WERI-Rb-1 (cell line): ENCODE measurements at regions not wholly inside any gene's neighbourhood (a gene's known extent, or its start where the extent isn't known, plus 50 kb on each side); places are given as distances from the start of the nearest gene placed in this dataset.
A peak's percentile ranks its signal among the peaks of the same experiment; 100 is the strongest.

Experiments used
- DNase-seq: peaks from one replicate; pipeline ENCODE4 v3.0.0-alpha.2; 2020
- H3K27ac ChIP-seq: fragments of 250-450 bp; sonication (Bioruptor Pico); 2 replicates; pipeline ENCODE4 v1.5.1; 2020; ENCODE audit warnings: mild to moderate bottlenecking, moderate library complexity
- H3K27me3 ChIP-seq: fragments of 250-450 bp; sonication (Bioruptor Pico); 2 replicates; pipeline ENCODE4 v1.5.1; 2021; ENCODE audit warnings: mild to moderate bottlenecking, low read depth, moderate library complexity; ENCODE audit not compliant: insufficient read depth, severe bottlenecking
- H3K36me3 ChIP-seq: fragments of 250-450 bp; sonication (Bioruptor Pico); 2 replicates; pipeline ENCODE4 v1.5.1; 2020; ENCODE audit warnings: mild to moderate bottlenecking, moderate library complexity
- H3K4me3 ChIP-seq: 2 replicates; pipeline ENCODE4 v1.5.1; 2011; ENCODE audit warnings: low read depth, mild to moderate bottlenecking, control low read depth, low read length
- H3K9me3 ChIP-seq: fragments of 250-450 bp; sonication (Bioruptor Pico); 2 replicates; pipeline ENCODE4 v1.5.1; 2021; ENCODE audit warnings: mild to moderate bottlenecking, moderate library complexity; ENCODE audit not compliant: severe bottlenecking
- CTCF ChIP-seq: IDR thresholded peaks from 2 replicates; pipeline ENCODE4 v1.5.1; 2011; ENCODE audit warnings: low read depth, mild to moderate bottlenecking, control low read depth, inconsistent platforms, low read length

- H3K27me3 ChIP-seq = peaks cover 39% of the 10 kb centered on the region
- H3K36me3 ChIP-seq = no peaks in the 10 kb centered on the region
- no peak for DNase-seq
- H3K27ac ChIP-seq = no peak overlapping the region
- no peaks in the 10 kb centered on the region for H3K9me3 ChIP-seq
- TF ChIP-seq CTCF = no peak
- no peak overlapping the region for H3K4me3 ChIP-seq
Observed at GRCh38 chr2:18753722-18754121, 164.4 kb upstream of the NT5C1B start.

GRCh38 chr2:18752667-18753422, 163.5 kb upstream of the NT5C1B start:
- Histone ChIP-seq H3K27ac (no peak overlapping the region), H3K27me3 (peaks cover 45% of the 10 kb centered on the region), H3K9me3 (no peaks in the 10 kb centered on the region), H3K36me3 (no peaks in the 10 kb centered on the region), H3K4me3 (no peak overlapping the region)
- TF ChIP-seq CTCF = no peak
- no peak for DNase-seq

- Histone ChIP-seq H3K9me3 (no peaks in the 10 kb centered on the region), H3K36me3 (no peaks in the 10 kb centered on the region), H3K27me3 (peaks cover 45% of the 10 kb centered on the region), H3K27ac (no peak overlapping the region), H3K4me3 (no peak overlapping the region)
- DNase-seq = no peak
- TF ChIP-seq CTCF = no peak
Observed at GRCh38 chr2:18752022-18752493, 162.7 kb upstream of the NT5C1B start.

- DNase-seq = no peak
- TF ChIP-seq CTCF = no peak
- Histone ChIP-seq H3K27ac (no peak overlapping the region), H3K4me3 (no peak overlapping the region), H3K36me3 (no peaks in the 10 kb centered on the region), H3K9me3 (no peaks in the 10 kb centered on the region), H3K27me3 (peaks cover 53% of the 10 kb centered on the region)
Observed at GRCh38 chr2:18750672-18751554, 161.5 kb upstream of the NT5C1B start.

GRCh38 chr2:18749912-18750526, 160.7 kb upstream of the NT5C1B start:
- DNase-seq = peak; percentile 55
- H3K27ac ChIP-seq = no peak overlapping the region

More at GRCh38 chr2:18749912-18750526, 160.7 kb upstream of the NT5C1B start:
- Histone ChIP-seq H3K9me3 (no peaks in the 10 kb centered on the region), H3K27me3 (peaks cover 53% of the 10 kb centered on the region), H3K36me3 (no peaks in the 10 kb centered on the region), H3K4me3 (no peak overlapping the region)
- peak; percentile 32; the same call in 1 of the 2 replicates for TF ChIP-seq CTCF
